ENCODE measurements at regions not wholly inside any gene's neighbourhood (a gene's known extent, or its start where the extent isn't known, plus 50 kb on each side); places are given as distances from the start of the nearest gene placed in this dataset.

- no peak for TF ChIP-seq MAZ (IDR thresholded peaks at IDR 0.05; ENCODE audit: borderline replicate concordance, low read depth, low read length)
- no peak for TF ChIP-seq SMC3 (IDR thresholded peaks at IDR 0.05; ENCODE audit: low read depth, low read length)
- TF ChIP-seq CHD1 (IDR thresholded peaks at IDR 0.05; ENCODE audit: low read depth, low read length) = no peak
- no peak for TF ChIP-seq BHLHE40 (IDR thresholded peaks at IDR 0.05; ENCODE audit: low read depth, low read length)
- no peak for TF ChIP-seq RCOR1 (IDR thresholded peaks at IDR 0.05; ENCODE audit: insufficient replicate concordance, low read length)
- no peak for TF ChIP-seq POLR2A (IDR thresholded peaks at IDR 0.05; ENCODE audit: low read depth, low read length)
- no peak for TF ChIP-seq CTCF (conservative IDR thresholded peaks at IDR 0.05; ENCODE audit: low read depth, low read length)
- TF ChIP-seq RFX5 (IDR thresholded peaks at IDR 0.05; ENCODE audit: low read depth, low read length) = no peak
- no peak for TF ChIP-seq NFE2L2 (IDR thresholded peaks at IDR 0.05; ENCODE audit: low read depth, low read length)
Observed at GRCh38 chr22:48568736-48569330, 1258.8 kb downstream of the BRD1 start.

More at GRCh38 chr22:48568736-48569330, 1258.8 kb downstream of the BRD1 start:
- Histone ChIP-seq H4K8ac (ENCODE audit: low read depth in 2 of 2, low read length in 2 of 2) (no peak overlapping the region), H4K20me1 (ENCODE audit: insufficient read depth, low read length) (no peaks in the 10 kb centered on the region), H3K27ac (ENCODE audit: insufficient read depth, low read length) (no peak overlapping the region), H3K36me3 (ENCODE audit: control insufficient read depth, insufficient read depth, low read length) (no peaks in the 10 kb centered on the region), H2AK9ac (replicated peaks; ENCODE audit: low read depth, low read length, poor library complexity) (no peak overlapping the region), H2BK20ac (ENCODE audit: low read depth, low read length) (no peak overlapping the region), H3K4me3 (ENCODE audit: insufficient read depth, low read depth, low read length) (no peak overlapping the region), H2AFZ (replicated peaks; ENCODE audit: low read length, poor library complexity) (no peak overlapping the region), H2BK120ac (ENCODE audit: low read depth, low read length) (no peak overlapping the region), H3K4me2 (ENCODE audit: low read depth, low read length) (no peak overlapping the region), H3K79me1 (ENCODE audit: low read depth in 1 of 2, low read length in 2 of 2) (no peaks in the 10 kb centered on the region), H2AK5ac (ENCODE audit: low read depth, low read length) (no peak overlapping the region), H4K5ac (ENCODE audit: low read depth, low read length) (no peak overlapping the region), H3K4me1 (ENCODE audit: control insufficient read depth, insufficient read depth, low read length) (no peaks in the 10 kb centered on the region), H3K56ac (ENCODE audit: extremely low read depth, insufficient read depth, low read length) (no peak overlapping the region), H3K18ac (ENCODE audit: low read depth, low read length) (no peak overlapping the region), H3K4ac (ENCODE audit: low read depth, low read length) (no peak overlapping the region), H3K9ac (ENCODE audit: low read depth, low read length) (no peak overlapping the region), H2BK15ac (ENCODE audit: low read depth, low read length) (no peak overlapping the region), H3K9me1 (ENCODE audit: insufficient read depth, low read length) (no peaks in the 10 kb centered on the region), H2BK5ac (ENCODE audit: low read depth, low read length, poor library complexity, severe bottlenecking) (no peak overlapping the region), H3K27me3 (ENCODE audit: control insufficient read depth, insufficient read depth, low read length) (no peaks in the 10 kb centered on the region), H3K23ac (ENCODE audit: low read depth, low read length) (no peak overlapping the region), H3K14ac (replicated peaks; ENCODE audit: low read depth, low read length) (no peak overlapping the region), H3K9me3 (ENCODE audit: control insufficient read depth, insufficient read depth, low read length) (peaks cover 59% of the 10 kb centered on the region), H4K91ac (ENCODE audit: insufficient read depth, low read depth, low read length) (no peak overlapping the region)
- no TSS peak for BruUV-seq (replicated peaks)
- ATAC-seq (ENCODE audit: low read depth) (no peak), DNase-seq (no peak)
- intact Hi-C loops (cut with micrococcal nuclease) = no loop called here
- in situ Hi-C loops (cut with MboI; ENCODE audit: low sequenced_read_pairs) = no loop called here
- ChIA-PET POLR2A (ENCODE audit: unreplicated experiment) (no interaction called here), CTCF (no interaction called here)
- WGBS, 2 experiments (ENCODE audit: extremely low coverage in 2 of 2, insufficient read length in 1 of 2) = 83% methylated on average over 6 of the region's 15 CpGs; no CpG with 5 or more reads in 1 of the 2 experiments
- dilution Hi-C loops (cut with HindIII; ENCODE audit: low sequenced_read_pairs, unreplicated experiment) = no loop called here

Data from IMR-90 (cell line).